Left forelimb (tissue), 1 donor: ENCODE measurements at regions not wholly inside any gene's neighbourhood (a gene's known extent, or its start where the extent isn't known, plus 50 kb on each side); places are given as distances from the start of the nearest gene placed in this dataset.
A peak's percentile ranks its signal among the peaks of the same experiment; 100 is the strongest.

Experiments used
- DNase-seq: peaks from one replicate; pipeline ENCODE4 v3.0.0-alpha.2; 2018; ENCODE audit warnings: low spot score

GRCh38 chr14:94924189-94924588 is 154.3 kb upstream of the GSC start:
- no peak for DNase-seq

GRCh38 chr14:94923786-94924185 is 153.9 kb upstream of the GSC start:
- no peak for DNase-seq

GRCh38 chr14:94922595-94923239 is 152.8 kb upstream of the GSC start:
- no peak for DNase-seq

- DNase-seq: peak; percentile 56
Measured at GRCh38 chr14:94921882-94922585, 152.1 kb upstream of the GSC start.

- no peak for DNase-seq
Measured at GRCh38 chr14:94921456-94921855, 151.5 kb upstream of the GSC start.

GRCh38 chr14:94919896-94920295 is 150.0 kb upstream of the GSC start:
- no peak for DNase-seq

GRCh38 chr14:94918896-94919295 is 149.0 kb upstream of the GSC start:
- no peak for DNase-seq

GRCh38 chr14:94917041-94917600 is 147.2 kb upstream of the GSC start:
- no peak for DNase-seq

- DNase-seq: peak; percentile 37
Measured at GRCh38 chr14:94914191-94914590, 144.3 kb upstream of the GSC start.

- no peak for DNase-seq
Measured at GRCh38 chr14:94907626-94908261, 137.8 kb upstream of the GSC start.

GRCh38 chr14:94906991-94907587 is 137.2 kb upstream of the GSC start:
- no peak for DNase-seq

GRCh38 chr14:94906577-94906976 is 136.7 kb upstream of the GSC start:
- DNase-seq: no peak

- no peak for DNase-seq
Measured at GRCh38 chr14:94904636-94905035, 134.7 kb upstream of the GSC start.

- no peak for DNase-seq
Measured at GRCh38 chr14:94903883-94904282, 134.0 kb upstream of the GSC start.

GRCh38 chr14:94903338-94903737 is 133.4 kb upstream of the GSC start:
- no peak for DNase-seq

GRCh38 chr14:94897561-94897960 is 127.6 kb upstream of the GSC start:
- no peak for DNase-seq

- no peak for DNase-seq
Measured at GRCh38 chr14:94897082-94897481, 127.2 kb upstream of the GSC start.

GRCh38 chr14:94893411-94894160 is 123.7 kb upstream of the GSC start:
- no peak for DNase-seq

GRCh38 chr14:94890785-94891184 is 120.9 kb upstream of the GSC start:
- no peak for DNase-seq

- no peak for DNase-seq
Measured at GRCh38 chr14:94889520-94890312, 119.8 kb upstream of the GSC start.

- no peak for DNase-seq
Measured at GRCh38 chr14:94888121-94888520, 118.2 kb upstream of the GSC start.
